ENCODE measurements at regions not wholly inside any gene's neighbourhood (a gene's known extent, or its start where the extent isn't known, plus 50 kb on each side); places are given as distances from the start of the nearest gene placed in this dataset.

Small RNA genes lying in the stretch of these regions (microRNA-seq; reads per million reads assigned to microRNA genes)
- gene MIR4510 = 0 to 2.7 (median 0) reads per million in 3 donors

Small RNA genes lying in the stretch of these regions (small RNA-seq; reads per million reads assigned to genes)
- gene AC068867.1 = 0 reads per million in 2 donors
- 0 reads per million in 2 donors for gene MIR4510

All from adrenal gland (tissue), 5 donors.